Gastrocnemius medialis (tissue), 4 donors: ENCODE measurements at regions not wholly inside any gene's neighbourhood (a gene's known extent, or its start where the extent isn't known, plus 50 kb on each side); places are given as distances from the start of the nearest gene placed in this dataset.

Experiments
- ATAC-seq, 2 donors: fragments of 150-250 bp; one replicate each; pipeline ENCODE4 v1.9.1; 2016
- DNase-seq, 2 donors: peaks; one replicate each; pipeline ENCODE4 v3.0.0-alpha.2; 2019
- H3K27ac ChIP-seq, 4 donors: fragments of 200-600 bp; sonication (generic); 1 replicate in 1 of 4; 2 replicates in 3 of 4; pipeline ENCODE4 v1.5.1; 2016 to 2018; ENCODE audit warnings: mild to moderate bottlenecking in 2 of 4, moderate library complexity in 1 of 4
- H3K27me3 ChIP-seq, 3 donors: fragments of 200-600 bp; sonication (generic) in 2 of 3; 1 replicate in 1 of 3; 2 replicates in 2 of 3; pipeline versions ENCODE4 v1.5.1 to v1.6.0; 2016 to 2019; ENCODE audit warnings: mild to moderate bottlenecking in 1 of 3, moderate library complexity in 1 of 3
- H3K36me3 ChIP-seq, 2 donors: fragments of 200-600 bp; sonication (generic) in 1 of 2; one replicate each; pipeline ENCODE4 v1.5.1; 2017 to 2018
- H3K4me1 ChIP-seq, 2 donors: fragments of 200-600 bp; sonication (generic) in 1 of 2; one replicate each; pipeline ENCODE4 v1.5.1; 2016 to 2017; ENCODE audit warnings: mild to moderate bottlenecking in 2 of 2
- H3K4me3 ChIP-seq, 4 donors: fragments of 200-600 bp; sonication (generic) in 3 of 4; 1 replicate in 1 of 4; 2 replicates in 3 of 4; pipeline ENCODE4 v1.5.1; 2016 to 2019; ENCODE audit warnings: mild to moderate bottlenecking in 2 of 4
- H3K9me3 ChIP-seq, 3 donors: fragments of 200-600 bp; sonication (generic) in 2 of 3; 1 replicate in 1 of 3; 2 replicates in 2 of 3; pipeline ENCODE4 v1.5.1; 2016 to 2019
- CTCF ChIP-seq, 5 experiments: fragments of 450-650 bp in 3 of 5; fragments of 200-600 bp in 2 of 5; sonication (generic) in 2 of 5; IDR thresholded peaks in 4 of 5; conservative IDR thresholded peaks in 1 of 5; 1 replicate in 4 of 5; 2 replicates in 1 of 5; pipeline ENCODE4 v1.5.1; 2016 to 2019; ENCODE audit warnings: antibody characterized with exemption in 5 of 5, mild to moderate bottlenecking in 3 of 5, moderate library complexity in 3 of 5
- POLR2A ChIP-seq, 2 donors: fragments of 450-650 bp; IDR thresholded peaks; one replicate each; pipeline ENCODE4 v1.6.1; 2017; ENCODE audit warnings: antibody characterized with exemption in 2 of 2, mild to moderate bottlenecking in 2 of 2, moderate library complexity in 2 of 2
- in situ Hi-C, 4 donors: fragments of 200-750 bp; cut with MboI; loops; one replicate each; pipeline versions ENCODE4 v1.15.0 to v1.8.0; 2017; ENCODE audit warnings: low sequenced_read_pairs in 4 of 4
- intact Hi-C: fragments of 100-400 bp; cut with DNase I; formaldehyde crosslinking; loops from one replicate; pipeline ENCODE4 v1.15.1; 2023; ENCODE audit warnings: low total_unique reads

GRCh38 chr2:138190999-138191398 is 226.7 kb downstream of the HNMT start:
- Histone ChIP-seq H3K4me1 (no peaks in the 10 kb centered on the region), H3K27ac (no peak overlapping the region), H3K4me3 (no peak overlapping the region), H3K36me3 (no peaks in the 10 kb centered on the region), H3K27me3 (no peaks in the 10 kb centered on the region), H3K9me3 (no peaks in the 10 kb centered on the region)
- intact Hi-C loops (no loop called here), in situ Hi-C loops (no loop called here)
- ATAC-seq (no peak), DNase-seq (no peak)
- TF ChIP-seq POLR2A (IDR thresholded peaks at IDR 0.05) = no peak
- TF ChIP-seq CTCF (IDR thresholded peaks at IDR 0.05 in 4 of 5, conservative IDR thresholded peaks at IDR 0.05 in 1 of 5) = no peak

- no peak for TF ChIP-seq POLR2A (IDR thresholded peaks at IDR 0.05)
- TF ChIP-seq CTCF (IDR thresholded peaks at IDR 0.05 in 4 of 5, conservative IDR thresholded peaks at IDR 0.05 in 1 of 5) = no peak
- Histone ChIP-seq H3K9me3 (no peaks in the 10 kb centered on the region), H3K27ac (no peak overlapping the region), H3K36me3 (no peaks in the 10 kb centered on the region), H3K4me3 (no peak overlapping the region), H3K4me1 (no peaks in the 10 kb centered on the region), H3K27me3 (no peaks in the 10 kb centered on the region)
- in situ Hi-C loops = no loop called here
- ATAC-seq (no peak), DNase-seq (no peak)
- intact Hi-C loops = no loop called here
These were observed 229.3 kb downstream of the HNMT start for GRCh38 chr2:138193416-138194213.

- no peak for DNase-seq
- H3K4me3 ChIP-seq = no peak overlapping the region
- no peak overlapping the region for H3K27ac ChIP-seq
- in situ Hi-C loops (no loop called here), intact Hi-C loops (no loop called here)
- ATAC-seq = no peak
- H3K27me3 ChIP-seq = no peaks in the 10 kb centered on the region
- no peaks in the 10 kb centered on the region for H3K4me1 ChIP-seq
- no peak for TF ChIP-seq POLR2A (IDR thresholded peaks at IDR 0.05)
- TF ChIP-seq CTCF (IDR thresholded peaks at IDR 0.05 in 4 of 5, conservative IDR thresholded peaks at IDR 0.05 in 1 of 5) = no peak
- no peaks in the 10 kb centered on the region for H3K9me3 ChIP-seq
- no peaks in the 10 kb centered on the region for H3K36me3 ChIP-seq
These were observed 237.0 kb downstream of the HNMT start for GRCh38 chr2:138201286-138201685.

GRCh38 chr2:138202762-138203161 is 238.5 kb downstream of the HNMT start:
- no peak overlapping the region for H3K27ac ChIP-seq
- H3K4me3 ChIP-seq = no peak overlapping the region
- no peaks in the 10 kb centered on the region for H3K4me1 ChIP-seq
- intact Hi-C loops (no loop called here), in situ Hi-C loops (no loop called here)
- no peaks in the 10 kb centered on the region for H3K9me3 ChIP-seq
- no peak for TF ChIP-seq CTCF (IDR thresholded peaks at IDR 0.05 in 4 of 5, conservative IDR thresholded peaks at IDR 0.05 in 1 of 5)
- no peak for TF ChIP-seq POLR2A (IDR thresholded peaks at IDR 0.05)
- DNase-seq (no peak), ATAC-seq (no peak)
- no peaks in the 10 kb centered on the region for H3K36me3 ChIP-seq
- H3K27me3 ChIP-seq = no peaks in the 10 kb centered on the region

- in situ Hi-C loops = no loop called here
- H3K4me3 ChIP-seq = no peak overlapping the region
- no peak overlapping the region for H3K27ac ChIP-seq
- intact Hi-C loops = no loop called here
- H3K4me1 ChIP-seq = no peaks in the 10 kb centered on the region
- ATAC-seq (no peak), DNase-seq (no peak)
- no peaks in the 10 kb centered on the region for H3K36me3 ChIP-seq
- no peaks in the 10 kb centered on the region for H3K9me3 ChIP-seq
- no peak for TF ChIP-seq POLR2A (IDR thresholded peaks at IDR 0.05)
- no peak for TF ChIP-seq CTCF (IDR thresholded peaks at IDR 0.05 in 4 of 5, conservative IDR thresholded peaks at IDR 0.05 in 1 of 5)
- no peaks in the 10 kb centered on the region for H3K27me3 ChIP-seq
These were observed 241.0 kb downstream of the HNMT start for GRCh38 chr2:138205281-138205680.
